ENCODE measurements at regions not wholly inside any gene's neighbourhood (a gene's known extent, or its start where the extent isn't known, plus 50 kb on each side); places are given as distances from the start of the nearest gene placed in this dataset.

DNA sequence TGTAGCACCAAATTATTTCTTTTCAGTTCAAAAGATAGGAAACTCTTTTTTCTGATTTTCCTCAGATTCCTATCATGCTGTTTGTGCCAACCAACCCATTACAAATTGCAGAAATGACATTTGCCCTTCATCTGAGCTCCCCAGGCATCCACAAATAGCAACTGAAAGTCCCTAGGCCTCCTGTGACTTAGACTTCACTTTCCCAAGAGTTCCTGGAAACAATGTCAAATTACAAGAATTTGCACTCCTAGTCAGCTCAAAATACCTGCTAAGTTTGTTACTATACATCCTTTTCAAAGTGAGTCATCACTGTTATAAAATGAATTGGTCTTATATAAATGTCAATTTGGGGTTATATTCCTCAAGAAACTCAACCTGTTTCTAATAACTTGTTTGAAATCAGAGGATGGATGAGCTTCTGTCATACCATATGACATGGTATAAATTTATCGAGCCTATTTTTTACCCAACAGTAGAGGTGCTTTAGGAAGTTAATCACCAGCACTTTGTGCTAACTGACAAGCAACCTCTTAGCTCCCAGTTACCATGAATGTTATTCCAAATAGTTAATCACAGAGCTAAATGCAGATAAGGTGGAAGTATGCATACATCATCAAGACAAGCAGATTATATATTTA lies 256.5 kb downstream of the HACE1 start:
- TF ChIP-seq POLR2AphosphoS5 (IDR thresholded peaks at IDR 0.05): no peak
- TF ChIP-seq, protein P1, sequence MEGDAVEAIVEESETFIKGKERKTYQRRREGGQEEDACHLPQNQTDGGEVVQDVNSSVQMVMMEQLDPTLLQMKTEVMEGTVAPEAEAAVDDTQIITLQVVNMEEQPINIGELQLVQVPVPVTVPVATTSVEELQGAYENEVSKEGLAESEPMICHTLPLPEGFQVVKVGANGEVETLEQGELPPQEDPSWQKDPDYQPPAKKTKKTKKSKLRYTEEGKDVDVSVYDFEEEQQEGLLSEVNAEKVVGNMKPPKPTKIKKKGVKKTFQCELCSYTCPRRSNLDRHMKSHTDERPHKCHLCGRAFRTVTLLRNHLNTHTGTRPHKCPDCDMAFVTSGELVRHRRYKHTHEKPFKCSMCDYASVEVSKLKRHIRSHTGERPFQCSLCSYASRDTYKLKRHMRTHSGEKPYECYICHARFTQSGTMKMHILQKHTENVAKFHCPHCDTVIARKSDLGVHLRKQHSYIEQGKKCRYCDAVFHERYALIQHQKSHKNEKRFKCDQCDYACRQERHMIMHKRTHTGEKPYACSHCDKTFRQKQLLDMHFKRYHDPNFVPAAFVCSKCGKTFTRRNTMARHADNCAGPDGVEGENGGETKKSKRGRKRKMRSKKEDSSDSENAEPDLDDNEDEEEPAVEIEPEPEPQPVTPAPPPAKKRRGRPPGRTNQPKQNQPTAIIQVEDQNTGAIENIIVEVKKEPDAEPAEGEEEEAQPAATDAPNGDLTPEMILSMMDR (IDR thresholded peaks at IDR 0.05): no peak
- TF ChIP-seq POLR2A (IDR thresholded peaks at IDR 0.05): no peak
- no peak for TF ChIP-seq EP300 (IDR thresholded peaks at IDR 0.05; ENCODE audit: low read depth)
